ENCODE measurements at regions not wholly inside any gene's neighbourhood (a gene's known extent, or its start where the extent isn't known, plus 50 kb on each side); places are given as distances from the start of the nearest gene placed in this dataset.

DNA sequence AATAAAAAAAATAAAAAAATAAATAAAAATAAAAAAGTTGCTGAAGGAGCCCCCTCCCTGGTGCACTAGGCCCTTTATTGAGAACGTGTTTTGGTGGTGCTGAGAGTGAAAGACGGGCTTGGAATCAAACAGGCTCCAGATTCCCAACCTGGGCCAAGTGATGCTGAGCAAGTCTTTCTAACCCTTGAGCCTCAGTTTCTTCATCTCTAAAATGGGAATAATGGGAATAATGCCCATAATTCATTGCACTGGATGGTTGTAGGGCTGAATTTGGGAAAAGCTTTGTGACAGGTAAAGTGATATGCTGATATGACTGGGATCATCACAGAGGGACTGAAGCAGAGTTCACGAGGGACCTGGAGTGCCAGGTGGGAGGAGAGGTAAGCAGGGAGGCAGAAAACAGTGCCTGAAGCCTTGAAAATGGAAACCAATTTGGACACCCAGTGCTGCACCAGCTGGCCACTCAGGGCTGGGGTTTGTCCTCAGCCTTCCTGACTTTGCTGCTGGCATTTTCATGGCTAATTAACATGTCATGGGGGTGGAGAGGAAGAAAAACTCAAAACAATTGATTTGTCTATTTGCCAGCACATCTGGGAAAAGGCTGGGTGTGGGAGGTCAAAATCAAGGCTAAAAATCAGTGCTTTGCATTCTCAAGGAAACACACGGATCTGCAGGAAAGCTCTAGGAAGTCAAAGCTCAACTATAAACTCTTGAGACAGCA lies 241.3 kb downstream of the LOXHD1 start:
- DNase-seq = no peak

DNA sequence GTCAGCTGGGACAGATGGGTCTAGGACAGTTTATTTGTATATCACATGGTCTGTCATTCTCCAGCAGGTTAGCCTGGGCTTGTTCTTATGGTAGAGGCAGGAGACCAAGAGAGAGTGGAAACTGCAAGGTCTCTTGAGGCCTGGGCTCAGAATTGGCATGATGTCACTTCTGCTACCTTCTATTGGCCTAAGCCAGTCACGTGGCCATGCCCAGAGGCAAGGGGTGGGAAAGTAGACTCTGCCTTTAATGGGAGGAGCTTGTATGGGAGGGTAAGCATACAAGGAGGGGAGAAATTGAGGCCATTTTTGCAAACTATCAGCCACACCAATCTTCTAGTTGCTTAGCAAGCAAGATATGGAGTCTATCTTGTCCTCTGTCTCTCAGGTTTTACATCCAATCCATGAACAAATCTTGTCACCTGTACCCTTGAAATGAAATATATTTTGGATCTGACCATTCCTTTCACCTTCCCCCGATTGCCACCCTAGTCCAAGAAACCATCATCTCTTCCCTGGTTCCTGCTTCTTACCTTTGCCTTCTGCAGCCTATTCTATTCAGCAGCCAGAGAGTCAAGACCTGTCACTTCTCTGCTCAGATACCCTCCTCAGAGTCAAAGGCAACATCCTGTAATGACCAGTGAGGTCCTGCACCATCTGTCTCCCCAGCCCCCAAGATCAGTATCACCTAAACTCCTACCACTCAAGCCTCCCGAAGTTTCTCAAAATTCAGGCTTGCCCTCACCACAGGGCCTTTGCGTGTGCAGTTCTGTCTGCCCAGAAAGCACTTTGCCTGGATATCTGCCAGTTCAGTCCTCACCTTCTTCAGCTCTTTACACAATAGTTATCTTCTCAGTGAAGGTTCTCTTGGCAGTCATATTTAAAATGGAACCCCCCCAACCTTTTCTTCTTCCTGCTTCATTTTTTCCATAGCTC lies 240.0 kb downstream of the LOXHD1 start:
- DNase-seq = no peak

DNA sequence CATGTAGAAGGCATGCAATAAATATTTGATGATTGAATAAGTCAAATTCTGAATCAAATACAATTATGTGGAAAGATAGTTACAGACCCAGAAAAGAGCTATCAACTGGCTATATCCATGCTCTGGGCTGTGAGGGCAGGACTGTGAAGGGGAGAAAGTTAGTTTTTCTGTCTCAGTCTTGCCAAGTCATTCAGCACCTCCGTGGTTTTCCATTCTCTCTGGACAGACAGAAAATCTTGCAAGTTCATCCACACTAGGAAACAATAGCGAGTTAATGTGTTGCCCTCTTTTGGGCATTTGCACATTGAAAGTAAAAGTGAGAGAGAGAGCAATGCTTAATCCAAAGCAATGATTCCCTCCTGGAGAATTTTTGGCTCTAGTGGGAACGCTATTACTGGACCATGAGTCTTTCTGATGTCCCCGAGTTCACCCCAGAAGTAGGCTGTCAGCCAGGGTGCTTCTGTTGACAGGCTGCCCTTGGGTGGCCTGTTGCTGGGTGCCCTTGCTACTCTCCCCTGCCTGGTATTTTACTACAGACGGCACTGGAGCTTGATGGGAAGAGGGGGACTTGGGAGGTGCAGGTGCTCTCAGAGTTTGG lies 238.3 kb downstream of the LOXHD1 start:
- no peak for DNase-seq

DNA sequence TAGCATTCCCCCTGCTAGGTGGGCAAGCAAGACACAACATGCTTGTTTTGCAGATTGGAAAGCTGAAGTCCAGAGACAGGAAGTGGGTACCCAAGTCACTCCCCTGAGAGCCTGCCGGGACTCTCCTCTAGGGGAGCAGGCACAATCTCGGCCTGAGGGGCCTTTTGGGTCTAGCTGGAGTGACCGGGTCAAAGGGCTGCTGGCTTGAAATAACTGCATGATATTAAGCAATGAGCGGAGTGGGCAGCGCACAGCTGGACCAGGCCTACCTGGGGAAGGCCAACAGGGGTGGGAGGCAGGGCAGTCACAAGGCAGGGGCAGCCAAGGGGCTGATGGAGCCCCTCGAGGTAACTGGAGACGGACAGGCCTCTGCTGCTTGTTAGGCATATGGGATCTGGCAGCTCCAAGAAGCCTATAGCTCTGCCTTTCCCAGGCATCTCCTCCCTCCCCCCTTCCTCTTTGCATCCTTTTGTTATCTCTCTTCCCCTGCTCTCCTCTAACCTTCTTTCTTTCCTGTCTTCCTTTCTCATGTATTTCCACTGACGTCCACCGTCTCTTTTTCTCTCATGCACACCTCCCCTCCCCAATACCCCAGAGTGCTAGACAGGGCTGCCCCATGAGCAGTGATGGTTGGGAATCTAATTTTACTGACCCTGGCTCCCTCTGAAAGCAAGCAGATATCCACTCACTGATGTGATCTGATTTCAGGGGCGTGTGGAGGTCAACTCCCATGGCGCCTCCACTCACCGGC lies 237.5 kb downstream of the LOXHD1 start:
- DNase-seq = no peak

DNA sequence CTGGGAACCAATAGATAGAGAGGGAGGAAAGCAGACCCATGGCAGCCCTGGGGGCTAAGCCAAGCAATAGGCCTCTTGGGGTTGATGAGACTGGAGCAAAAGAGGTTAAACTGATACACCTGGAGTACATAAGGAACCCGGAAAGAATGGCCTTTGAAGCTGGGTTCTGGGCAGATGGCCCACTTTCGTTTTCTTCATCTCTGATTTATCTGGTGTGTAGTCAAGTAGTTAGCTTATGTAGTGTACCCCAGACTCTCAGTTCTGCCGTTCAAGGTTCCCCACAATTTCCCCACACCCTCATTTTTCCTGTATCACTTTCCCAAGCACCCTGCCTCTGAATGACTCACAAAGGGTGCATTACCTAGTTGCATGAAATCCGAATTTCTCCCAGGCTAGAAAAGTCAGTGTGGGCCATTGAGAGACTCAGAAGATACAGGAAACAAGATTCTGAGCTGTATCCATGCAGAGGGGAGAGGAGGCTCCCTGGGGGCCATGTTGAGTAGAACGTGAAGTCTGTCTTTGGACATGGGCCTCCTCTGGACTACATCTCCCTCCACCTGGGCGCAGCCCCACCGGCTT lies 235.0 kb downstream of the LOXHD1 start:
- no peak for DNase-seq

DNA sequence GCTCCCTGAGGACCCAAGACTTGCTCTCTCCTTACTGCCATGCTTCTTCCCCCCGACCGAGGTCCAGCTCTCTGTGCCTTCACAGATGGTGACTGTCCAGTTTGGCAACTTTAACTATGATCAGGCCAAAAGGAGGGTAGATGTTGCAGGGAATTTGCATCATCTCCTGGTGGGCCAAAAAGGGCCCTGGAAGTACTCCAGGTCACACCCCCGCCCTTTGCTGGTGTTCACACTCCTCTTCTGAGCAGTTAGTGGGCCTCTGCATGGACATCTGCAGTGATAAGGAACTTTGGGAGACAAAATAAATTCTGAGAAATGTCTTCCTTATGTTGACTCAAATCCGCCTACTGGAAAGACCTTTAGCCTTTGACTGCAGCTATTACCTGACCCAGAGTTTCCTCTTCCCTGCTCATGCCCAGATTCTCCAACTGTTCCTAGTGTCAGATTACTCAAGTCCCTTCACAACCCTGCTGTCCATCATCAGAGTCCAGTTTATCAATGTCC lies 234.4 kb downstream of the LOXHD1 start:
- DNase-seq = no peak

DNA sequence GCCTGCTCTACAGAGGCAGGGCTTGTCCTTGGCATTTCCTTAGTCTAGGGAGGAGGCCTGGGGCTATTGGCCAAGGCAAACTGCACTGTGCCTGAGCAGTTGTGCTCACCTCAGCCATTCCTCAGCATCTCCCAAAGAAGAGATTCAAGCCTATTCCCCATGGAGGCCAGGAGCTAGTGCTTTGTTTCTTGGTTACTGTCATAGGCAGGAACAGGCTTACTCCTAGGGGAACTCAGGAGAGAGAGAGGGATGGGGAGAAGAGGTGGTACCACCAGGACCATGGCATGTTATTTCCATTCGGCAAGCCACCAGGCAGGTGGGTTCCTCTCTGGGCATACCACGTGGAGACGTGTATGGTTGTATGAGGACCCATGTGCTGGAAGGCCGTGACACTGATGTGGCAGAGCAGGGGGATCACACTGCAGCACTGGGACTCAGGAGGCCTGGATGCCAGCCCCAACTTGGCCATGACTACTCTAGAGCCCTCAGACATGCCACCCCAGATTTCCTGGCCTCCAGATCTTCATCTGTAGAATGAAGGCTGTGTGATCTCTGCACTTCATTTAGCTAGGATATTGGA lies 233.7 kb downstream of the LOXHD1 start:
- DNase-seq = no peak

DNA sequence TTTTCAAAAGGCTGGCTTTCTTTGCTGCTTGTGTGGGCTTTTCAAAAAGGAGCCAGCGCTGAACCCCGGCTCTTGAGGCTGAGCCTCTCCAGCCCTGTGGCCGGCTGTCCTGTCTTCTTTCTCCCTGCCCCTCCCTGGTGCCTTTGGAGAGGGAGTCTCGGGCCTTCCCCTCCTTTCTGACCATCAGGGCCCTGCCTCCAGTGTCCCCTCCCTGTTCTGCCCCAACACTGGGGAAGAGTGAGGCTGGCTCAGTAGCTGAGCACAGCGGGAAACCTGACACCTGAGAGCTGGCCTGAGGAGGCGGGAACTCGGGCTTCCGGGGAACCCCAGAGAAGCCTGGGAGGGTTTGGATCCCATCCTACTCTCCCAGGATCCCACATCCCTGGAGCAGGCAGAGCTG lies 232.1 kb downstream of the LOXHD1 start:
- no peak for DNase-seq

DNA sequence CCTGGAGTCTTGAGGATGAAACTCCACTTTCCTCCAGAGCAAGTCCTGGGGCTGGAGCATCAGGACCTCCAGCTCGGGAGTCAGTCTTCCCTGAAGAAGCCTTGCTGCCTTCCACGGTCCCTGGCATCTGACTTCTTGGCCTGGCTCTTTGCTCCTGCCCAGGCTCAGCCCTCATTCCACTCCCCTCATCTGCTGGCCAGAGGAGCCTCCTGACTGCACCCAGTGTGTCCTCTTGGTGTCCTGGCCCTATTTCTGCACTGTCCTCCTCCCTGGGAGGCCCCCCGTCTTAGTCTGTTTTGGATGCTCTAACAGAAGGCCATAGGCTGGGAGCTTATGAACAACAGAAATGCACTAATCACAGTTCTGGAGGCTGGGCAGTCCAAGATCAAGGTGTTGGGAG lies 231.5 kb downstream of the LOXHD1 start:
- no peak for DNase-seq

DNA sequence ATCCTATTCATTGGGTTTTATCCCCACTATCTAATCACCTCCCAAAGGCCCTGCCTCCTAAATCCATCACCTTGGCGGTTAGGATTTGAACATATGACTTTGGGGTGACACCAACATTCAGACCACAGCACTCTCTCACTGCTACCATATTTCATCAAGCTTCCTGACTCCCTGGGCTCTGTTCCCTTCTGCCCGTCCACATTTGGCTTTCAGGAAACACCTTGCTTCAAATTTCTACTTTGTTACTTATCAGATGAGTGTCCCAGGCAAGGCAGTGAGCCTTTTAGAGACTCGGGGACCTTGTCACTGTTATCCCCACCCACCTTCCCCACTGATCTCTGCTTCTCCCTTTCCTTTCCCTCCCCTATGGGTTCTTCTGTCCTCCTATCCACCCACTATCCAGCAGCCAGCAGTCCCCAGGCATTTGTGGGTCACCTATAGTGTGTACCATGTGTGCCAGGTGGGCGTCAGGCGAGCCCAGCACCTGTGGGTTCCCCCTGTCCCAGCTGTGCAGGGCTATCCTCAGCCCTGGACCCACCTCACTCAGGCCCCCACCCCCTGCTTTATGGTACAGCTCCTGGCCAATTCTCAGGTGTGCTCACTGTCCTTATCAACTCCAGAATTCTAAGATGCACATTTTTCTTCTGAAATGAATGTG lies 230.9 kb downstream of the LOXHD1 start:
- DNase-seq = no peak

DNA sequence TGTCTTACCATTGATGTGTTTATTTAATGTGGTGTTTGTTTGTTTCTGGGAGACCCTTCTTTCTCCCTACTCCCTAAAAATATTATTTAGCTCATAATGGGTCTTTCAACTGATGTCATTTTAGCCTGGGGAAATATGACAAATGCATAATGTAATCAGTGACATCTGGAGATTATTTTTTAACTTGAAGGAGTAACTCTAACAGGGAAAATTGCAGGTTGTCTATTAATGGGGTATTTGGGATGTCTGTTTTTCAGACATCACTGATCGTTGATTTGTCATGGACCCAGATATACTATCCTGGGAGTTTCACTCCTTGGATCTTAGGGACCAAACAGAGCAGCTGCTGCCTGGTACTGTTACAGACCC lies 230.4 kb downstream of the LOXHD1 start:
- DNase-seq = no peak
